H1 (cell line): ENCODE measurements at regions not wholly inside any gene's neighbourhood (a gene's known extent, or its start where the extent isn't known, plus 50 kb on each side); places are given as distances from the start of the nearest gene placed in this dataset.

Experiments used
- CTCF ChIA-PET: fragments of 300-600 bp; sonication (Branson Sonifier 250); formaldehyde crosslinking; loops from one replicate; lab custom pipeline; 2021; ENCODE audit not compliant: partially characterized antibody; lab: Charles Lee
- POLR2A ChIA-PET: fragments of 300-600 bp; sonication (Branson Sonifier 250); formaldehyde crosslinking; loops from one replicate; lab custom pipeline; 2021; ENCODE audit warnings: inconsistent platforms; ENCODE audit not compliant: partially characterized antibody; lab: Charles Lee
- DNase-seq, 2 experiments: peaks; one replicate each; pipeline versions ENCODE4 v3.0.0 to v3.0.0-alpha.2; 2010 to 2022; ENCODE audit warnings: low spot score in 2 of 2, low read depth in 1 of 2, mixed read lengths in 1 of 2
- FAIRE-seq: peaks from 2 replicates; lab custom pipeline; 2011; peaks lifted over from hg19 to GRCh38; lab: Jason Lieb, UNC
- H2AFZ ChIP-seq: 2 replicates; pipeline ENCODE4 v1.8.1; 2012; ENCODE audit warnings: low read length, inconsistent platforms
- H2AK5ac ChIP-seq: 2 replicates; pipeline ENCODE4 v1.6.1; 2013; ENCODE audit warnings: low read depth, low read length
- H2BK120ac ChIP-seq: replicated peaks from 2 replicates; pipeline ENCODE3; 2013; ENCODE audit warnings: low read depth, low read length, inconsistent platforms
- H2BK12ac ChIP-seq: 2 replicates; pipeline ENCODE4 v1.6.1; 2013; ENCODE audit warnings: low read depth, low read length
- H2BK15ac ChIP-seq: 2 replicates; pipeline ENCODE4 v1.6.1; 2013; ENCODE audit warnings: low read length
- H2BK20ac ChIP-seq: 2 replicates; pipeline ENCODE4 v1.6.1; 2013; ENCODE audit warnings: low read length
- H2BK5ac ChIP-seq: 2 replicates; pipeline ENCODE4 v1.6.1; 2013; ENCODE audit warnings: low read depth, low read length
- H3K14ac ChIP-seq: 2 replicates; pipeline ENCODE4 v1.6.1; 2013; ENCODE audit warnings: inconsistent platforms; ENCODE audit not compliant: insufficient read length
- H3K18ac ChIP-seq: 2 replicates; pipeline ENCODE4 v1.6.1; 2013; ENCODE audit warnings: low read length; ENCODE audit errors: extremely low read depth
- H3K23ac ChIP-seq: 2 replicates; pipeline ENCODE4 v1.6.1; 2013; ENCODE audit warnings: inconsistent platforms; ENCODE audit not compliant: insufficient read length
- H3K23me2 ChIP-seq: 2 replicates; pipeline ENCODE4 v1.6.1; 2013; ENCODE audit warnings: low read depth, low read length
- H3K27ac ChIP-seq: 2 replicates; pipeline ENCODE4 v1.6.1; 2011; ENCODE audit warnings: low read depth, low read length, inconsistent platforms
- H3K27me3 ChIP-seq, 4 experiments: replicated peaks in 1 of 4; 1 replicate in 1 of 4; 2 replicates in 3 of 4; pipeline versions ENCODE4 v1.6.1 to v1.8.1; 2011 to 2013; ENCODE audit warnings: low read length in 3 of 4, mild to moderate bottlenecking in 3 of 4, inconsistent platforms in 2 of 4, mixed read lengths in 2 of 4, moderate library complexity in 1 of 4; ENCODE audit not compliant: control insufficient read depth in 3 of 4, insufficient read depth in 3 of 4; ENCODE audit errors: extremely low read depth in 1 of 4
- H3K36me3 ChIP-seq, 4 experiments: 2 replicates each; pipeline versions ENCODE4 v1.6.1 to v1.8.1; 2011 to 2013; ENCODE audit warnings: mild to moderate bottlenecking in 4 of 4, low read length in 3 of 4, moderate library complexity in 2 of 4, control low read depth in 1 of 4, inconsistent platforms in 1 of 4; ENCODE audit not compliant: insufficient read depth in 4 of 4, control insufficient read depth in 2 of 4
- H3K4ac ChIP-seq: replicated peaks from 2 replicates; pipeline ENCODE3; 2013; ENCODE audit warnings: low read length, low read depth, mixed read lengths, inconsistent platforms; ENCODE audit not compliant: insufficient read length
- H3K4me1 ChIP-seq, 4 experiments: replicated peaks in 1 of 4; 1 replicate in 1 of 4; 2 replicates in 3 of 4; pipeline versions ENCODE4 v1.6.1 to v1.8.1; 2011 to 2013; ENCODE audit warnings: low read length in 3 of 4, inconsistent platforms in 2 of 4, mixed read lengths in 1 of 4; ENCODE audit not compliant: insufficient read depth in 4 of 4, control insufficient read depth in 3 of 4
- H3K4me2 ChIP-seq, 2 experiments: 2 replicates each; pipeline versions ENCODE4 v1.6.1 to v1.8.1; 2011 to 2013; ENCODE audit warnings: low read depth in 2 of 2, low read length in 2 of 2, control low read depth in 1 of 2, inconsistent platforms in 1 of 2, mild to moderate bottlenecking in 1 of 2; ENCODE audit not compliant: insufficient read depth in 1 of 2
- H3K4me3 ChIP-seq, 4 experiments: fragments of 200-600, 300-600 bp in 1 of 4; sonication (generic), shearing (Covaris generic), sonication (Bioruptor Twin) in 1 of 4; 2 replicates each; pipeline versions ENCODE4 v1.5.1 to v1.8.1; 2011 to 2016; ENCODE audit warnings: low read length in 4 of 4, low read depth in 3 of 4, control low read depth in 2 of 4, inconsistent platforms in 2 of 4, mild to moderate bottlenecking in 2 of 4, mixed read lengths in 1 of 4, moderate library complexity in 1 of 4; ENCODE audit not compliant: insufficient read depth in 2 of 4; ENCODE audit errors: extremely low read depth in 1 of 4
- H3K56ac ChIP-seq: replicated peaks from 2 replicates; pipeline ENCODE3; 2013; ENCODE audit warnings: low read depth, mild to moderate bottlenecking, mixed read lengths, low read length, inconsistent platforms; ENCODE audit not compliant: insufficient read length
- H3K79me1 ChIP-seq: 2 replicates; pipeline ENCODE4 v1.6.1; 2013; ENCODE audit warnings: low read depth, low read length, control low read depth
- H3K79me2 ChIP-seq, 2 experiments: 2 replicates each; pipeline versions ENCODE4 v1.6.1 to v1.8.1; 2012 to 2013; ENCODE audit warnings: low read length in 2 of 2, mild to moderate bottlenecking in 2 of 2, inconsistent platforms in 1 of 2; ENCODE audit not compliant: insufficient read depth in 2 of 2, control insufficient read depth in 1 of 2
- H3K9ac ChIP-seq, 4 experiments: replicated peaks in 1 of 4; 1 replicate in 1 of 4; 2 replicates in 3 of 4; pipeline versions ENCODE4 v1.6.1 to v1.8.1; 2011 to 2013; ENCODE audit warnings: low read depth in 3 of 4, low read length in 3 of 4, control low read depth in 2 of 4, mild to moderate bottlenecking in 2 of 4, moderate library complexity in 2 of 4, inconsistent platforms in 1 of 4; ENCODE audit errors: extremely low read depth in 1 of 4
- H3K9me3 ChIP-seq, 2 experiments: 2 replicates each; pipeline versions ENCODE4 v1.6.1 to v1.8.1; 2012 to 2013; ENCODE audit warnings: mild to moderate bottlenecking in 2 of 2, moderate library complexity in 2 of 2, control low read depth in 1 of 2, inconsistent platforms in 1 of 2, low read depth in 1 of 2, low read length in 1 of 2, mixed read lengths in 1 of 2; ENCODE audit not compliant: insufficient read depth in 2 of 2
- H4K20me1 ChIP-seq, 2 experiments: replicated peaks in 1 of 2; 2 replicates each; pipeline versions ENCODE3 to v1.8.1; 2011 to 2013; ENCODE audit warnings: inconsistent platforms in 2 of 2, low read length in 2 of 2, mild to moderate bottlenecking in 1 of 2; ENCODE audit not compliant: insufficient read depth in 2 of 2, control insufficient read depth in 1 of 2
- H4K5ac ChIP-seq: 2 replicates; pipeline ENCODE4 v1.6.1; 2013; ENCODE audit warnings: low read length, low read depth, mixed read lengths, inconsistent platforms; ENCODE audit not compliant: insufficient read length
- H4K8ac ChIP-seq: 2 replicates; pipeline ENCODE4 v1.8.0; 2013; ENCODE audit warnings: mild to moderate bottlenecking, moderate library complexity, low read length, inconsistent platforms; ENCODE audit not compliant: insufficient read depth; ENCODE audit errors: extremely low read depth
- H4K91ac ChIP-seq: replicated peaks from 2 replicates; pipeline ENCODE3; 2013; ENCODE audit warnings: low read length, mixed read lengths, inconsistent platforms; ENCODE audit not compliant: insufficient read length
- RAD21 ChIP-seq, 2 experiments: IDR thresholded peaks in 1 of 2; conservative IDR thresholded peaks in 1 of 2; 2 replicates each; pipeline ENCODE4 v1.6.1; 2011; ENCODE audit warnings: low read depth in 2 of 2, low read length in 2 of 2, improper control_type of control experiment in 1 of 2, inconsistent platforms in 1 of 2, mild to moderate bottlenecking in 1 of 2, moderate library complexity in 1 of 2
- ZNF274 ChIP-seq: IDR thresholded peaks from 2 replicates; pipeline ENCODE4 v1.7.0; 2012; ENCODE audit warnings: low read length, borderline replicate concordance; ENCODE audit errors: extremely low read depth
- WGBS, 2 experiments: shearing (Covaris generic) in 1 of 2; methylation state at CpG; one replicate each; pipeline versions ENCODE4 v1.1.6 to v1.1.7; 2013 to 2015; ENCODE audit warnings: low lambda C conversion rate in 2 of 2, mixed read lengths in 2 of 2, inconsistent platforms in 1 of 2, low coverage in 1 of 2, missing lambda C conversion rate in 1 of 2; ENCODE audit not compliant: insufficient replicate concordance in 2 of 2, insufficient coverage in 1 of 2, insufficient read length in 1 of 2; ENCODE audit errors: extremely low coverage in 1 of 2, missing lambda C conversion rate in 1 of 2; 5-methylcytosine and 5-hydroxymethylcytosine counted together
- TF ChIP-seq, protein P1 (sequence below), 3 experiments: IDR thresholded peaks; 1 replicate in 2 of 3; 2 replicates in 1 of 3; pipeline versions ENCODE4 v1.5.1 to v1.6.1; 2011; ENCODE audit warnings: low read length in 3 of 3, mild to moderate bottlenecking in 3 of 3, inconsistent platforms in 2 of 3, low read depth in 1 of 3, moderate library complexity in 1 of 3; ENCODE audit not compliant: insufficient read depth in 1 of 3; ENCODE audit errors: control extremely low read depth in 1 of 3

DNA sequence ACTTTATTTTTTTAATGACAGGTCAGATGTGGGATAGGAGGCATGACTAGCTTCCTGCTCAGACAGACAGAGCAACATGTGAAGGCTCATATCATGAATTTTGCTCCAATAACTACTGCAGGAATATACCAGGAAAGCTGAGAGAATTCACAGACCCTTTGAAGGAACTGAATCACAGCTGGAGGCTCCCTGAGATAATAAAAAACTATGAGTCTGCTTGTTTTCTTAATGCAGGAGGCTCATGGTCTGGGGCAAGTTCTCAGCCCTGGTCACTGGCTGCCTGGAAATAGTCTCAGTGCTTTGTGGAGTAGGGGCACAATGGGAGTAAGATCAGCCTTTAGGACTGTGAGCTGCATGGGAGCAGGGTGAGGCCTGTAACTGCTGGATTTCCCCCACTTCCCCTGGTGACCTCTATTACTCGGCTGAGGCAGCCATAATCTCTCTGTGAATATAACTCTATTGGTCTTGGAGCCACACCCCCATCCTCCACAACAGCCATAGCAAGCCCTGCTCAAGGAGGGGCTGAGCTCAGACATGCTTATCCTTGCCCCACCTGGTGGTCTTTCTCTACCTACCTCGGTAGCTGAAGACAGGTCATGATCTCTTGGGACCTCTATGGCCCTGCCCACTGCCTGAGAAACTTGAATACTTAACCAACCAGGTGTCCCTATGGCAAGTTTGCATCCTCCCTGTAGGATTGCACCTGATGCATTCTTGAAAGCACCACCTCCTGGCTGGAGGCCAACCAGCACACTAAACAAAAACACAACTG, 281.6 kb upstream of the TMCO5A start:
- H2BK5ac ChIP-seq, result no peak overlapping the region
- H4K8ac ChIP-seq, result peak overlapping the region; percentile 31; the same call in 1 of the 2 replicates
- H3K4ac ChIP-seq, result no peak overlapping the region
- no peaks in the 10 kb centered on the region for H3K27me3 ChIP-seq
- no peak overlapping the region for H2AK5ac ChIP-seq
- no peaks in the 10 kb centered on the region for H3K79me2 ChIP-seq
- no peak overlapping the region for H3K18ac ChIP-seq
- H3K4me2 ChIP-seq, result no peak overlapping the region
- H2BK12ac ChIP-seq, result no peak overlapping the region
- no peak overlapping the region for H3K56ac ChIP-seq
- FAIRE-seq (no peak), DNase-seq (no peak)
- TF ChIP-seq ZNF274 (no peak), RAD21 (IDR thresholded peaks at IDR 0.05 in 1 of 2, conservative IDR thresholded peaks at IDR 0.05 in 1 of 2; ENCODE audit: low read depth in 2 of 2, low read length in 2 of 2) (peak in 1 of 2 experiments; percentile 9; a peak in 2 of 4 replicates)
- TF ChIP-seq, protein P1, sequence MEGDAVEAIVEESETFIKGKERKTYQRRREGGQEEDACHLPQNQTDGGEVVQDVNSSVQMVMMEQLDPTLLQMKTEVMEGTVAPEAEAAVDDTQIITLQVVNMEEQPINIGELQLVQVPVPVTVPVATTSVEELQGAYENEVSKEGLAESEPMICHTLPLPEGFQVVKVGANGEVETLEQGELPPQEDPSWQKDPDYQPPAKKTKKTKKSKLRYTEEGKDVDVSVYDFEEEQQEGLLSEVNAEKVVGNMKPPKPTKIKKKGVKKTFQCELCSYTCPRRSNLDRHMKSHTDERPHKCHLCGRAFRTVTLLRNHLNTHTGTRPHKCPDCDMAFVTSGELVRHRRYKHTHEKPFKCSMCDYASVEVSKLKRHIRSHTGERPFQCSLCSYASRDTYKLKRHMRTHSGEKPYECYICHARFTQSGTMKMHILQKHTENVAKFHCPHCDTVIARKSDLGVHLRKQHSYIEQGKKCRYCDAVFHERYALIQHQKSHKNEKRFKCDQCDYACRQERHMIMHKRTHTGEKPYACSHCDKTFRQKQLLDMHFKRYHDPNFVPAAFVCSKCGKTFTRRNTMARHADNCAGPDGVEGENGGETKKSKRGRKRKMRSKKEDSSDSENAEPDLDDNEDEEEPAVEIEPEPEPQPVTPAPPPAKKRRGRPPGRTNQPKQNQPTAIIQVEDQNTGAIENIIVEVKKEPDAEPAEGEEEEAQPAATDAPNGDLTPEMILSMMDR (IDR thresholded peaks at IDR 0.05; ENCODE audit: control extremely low read depth in 1 of 3, insufficient read depth in 1 of 3, low read depth in 1 of 3, low read length in 3 of 3), result peak in 1 of 3 experiments; percentile 14; a peak in 1 of 4 replicates
- WGBS, 2 experiments, result 90% methylated on average over 2 of the region's 2 CpGs; no CpG with 5 or more reads in 1 of the 2 experiments
- H4K20me1 ChIP-seq, result no peaks in the 10 kb centered on the region
- H3K23ac ChIP-seq, result no peak overlapping the region
- H3K9ac ChIP-seq, result no peak overlapping the region
- POLR2A ChIA-PET, result no interaction called here
- no peak overlapping the region for H2BK20ac ChIP-seq
- H2BK15ac ChIP-seq, result no peak overlapping the region
- no peak overlapping the region for H2AFZ ChIP-seq
- no peak overlapping the region for H3K27ac ChIP-seq
- H3K79me1 ChIP-seq, result no peaks in the 10 kb centered on the region
- no peak overlapping the region for H4K91ac ChIP-seq
- H2BK120ac ChIP-seq, result no peak overlapping the region
- H4K5ac ChIP-seq, result no peak overlapping the region
- H3K4me3 ChIP-seq, result no peak overlapping the region
- no peak overlapping the region for H3K14ac ChIP-seq
- CTCF ChIA-PET, result interaction anchor here (0.6 kb wide), 1 partner anchor 907 kb away, joined by 3 read pairs; no protein-coding TSS in a partner anchor
- no peaks in the 10 kb centered on the region for H3K23me2 ChIP-seq
- H3K36me3 ChIP-seq, result no peaks in the 10 kb centered on the region
- H3K4me1 ChIP-seq, result no peaks in the 10 kb centered on the region
- H3K9me3 ChIP-seq, result peaks cover 6 to 8% of the 10 kb centered on the region in 2 experiments; a peak in 3 of 4 replicates
